Panc1 (cell line): ENCODE measurements at regions not wholly inside any gene's neighbourhood (a gene's known extent, or its start where the extent isn't known, plus 50 kb on each side); places are given as distances from the start of the nearest gene placed in this dataset.

ENCODE experiments used
- ATAC-seq: fragments of 200-7000 bp; cut with Tn5 transposase; 2 replicates; pipeline ENCODE4 v1.9.1; 2020; ENCODE audit warnings: mild to moderate bottlenecking, moderate library complexity
- BruUV-seq: library from RNA; stranded (reverse); fragments of 400-500 nt; replicated peaks from 2 replicates; lab custom pipeline; 2021; lab: Mats Ljungman, UMichigan
- CTCF ChIA-PET: fragments of 300-600 bp; sonication (Branson Sonifier 250); formaldehyde crosslinking; loops from one replicate; lab custom pipeline; 2022; ENCODE audit warnings: antibody characterized with exemption; lab: Charles Lee
- POLR2A ChIA-PET: fragments of 300-600 bp; sonication (Branson Sonifier 250); formaldehyde crosslinking; loops from one replicate; lab custom pipeline; 2022; ENCODE audit warnings: antibody characterized with exemption; lab: Charles Lee
- DNase-seq: peaks from one replicate; pipeline ENCODE4 v3.0.0-alpha.2; 2010; ENCODE audit warnings: low read depth, low spot score
- H3K27ac ChIP-seq: 2 replicates; pipeline ENCODE4 v1.5.1; 2011; ENCODE audit warnings: mild to moderate bottlenecking, low read length, inconsistent platforms
- H3K27me3 ChIP-seq: fragments of 200-500 bp; sonication (Bioruptor generic); 2 replicates; pipeline ENCODE4 v1.6.0; 2014; ENCODE audit warnings: low read length, inconsistent platforms; ENCODE audit not compliant: control insufficient read depth, insufficient read depth
- H3K36me3 ChIP-seq: fragments of 200-500 bp; sonication (Bioruptor generic); 2 replicates; pipeline ENCODE4 v1.5.1; 2014; ENCODE audit warnings: inconsistent platforms, mild to moderate bottlenecking, low read length, moderate library complexity; ENCODE audit not compliant: control insufficient read depth, insufficient read depth
- H3K4me1 ChIP-seq: 2 replicates; pipeline ENCODE4 v1.5.1; 2011; ENCODE audit warnings: inconsistent platforms, mild to moderate bottlenecking, low read length, moderate library complexity; ENCODE audit not compliant: control insufficient read depth, insufficient read depth
- H3K4me3 ChIP-seq, 2 experiments: 2 replicates each; pipeline ENCODE4 v1.5.1; 2011 to 2012; ENCODE audit warnings: low read depth in 2 of 2, low read length in 2 of 2, mild to moderate bottlenecking in 2 of 2, inconsistent platforms in 1 of 2, moderate library complexity in 1 of 2
- H3K9me3 ChIP-seq: fragments of 200-500 bp; sonication (Bioruptor generic); 2 replicates; pipeline ENCODE4 v1.5.1; 2014; ENCODE audit warnings: low read depth, mild to moderate bottlenecking, inconsistent platforms, low read length, moderate library complexity; ENCODE audit not compliant: control insufficient read depth, insufficient read depth
- CTCF ChIP-seq: fragments of 450-650 bp; IDR thresholded peaks from 2 replicates; pipeline ENCODE4 v1.5.1; 2017; ENCODE audit warnings: mild to moderate bottlenecking
- POLR2AphosphoS5 ChIP-seq: IDR thresholded peaks from 2 replicates; pipeline ENCODE4 v1.6.1; 2012; ENCODE audit warnings: mild to moderate bottlenecking, low read depth, low read length, moderate library complexity
- REST ChIP-seq, 2 experiments: IDR thresholded peaks; 2 replicates each; pipeline ENCODE4 v1.6.1; 2011 to 2012; ENCODE audit warnings: low read depth in 2 of 2, control low read depth in 1 of 2, low read length in 1 of 2, mild to moderate bottlenecking in 1 of 2, moderate library complexity in 1 of 2; ENCODE audit not compliant: insufficient read depth in 1 of 2
- SIN3A ChIP-seq: IDR thresholded peaks from 2 replicates; pipeline ENCODE4 v1.6.1; 2012; ENCODE audit warnings: low read depth, mild to moderate bottlenecking, low read length, moderate library complexity, borderline replicate concordance; ENCODE audit not compliant: insufficient read depth
- TCF7L2 ChIP-seq: IDR thresholded peaks from 2 replicates; pipeline ENCODE4 v1.6.1; 2011; ENCODE audit warnings: mild to moderate bottlenecking, low read depth, low read length, inconsistent platforms
- in situ Hi-C: cut with HindIII; loops from 2 replicates; pipeline ENCODE4 v1.10.0; 2016; ENCODE audit warnings: low sequenced_read_pairs, low pct_unique_long_range_greater_than_20kb
- intact Hi-C: fragments of 100-400 bp; cut with micrococcal nuclease; formaldehyde crosslinking; loops from one replicate; pipeline ENCODE4 v1.10.0; 2022; ENCODE audit not compliant: unreplicated experiment

- intact Hi-C loops (no loop called here), in situ Hi-C loops (no loop called here)
- DNase-seq (no peak), ATAC-seq (no peak)
- TF ChIP-seq REST (IDR thresholded peaks at IDR 0.05; ENCODE audit: insufficient read depth in 1 of 2, low read depth in 2 of 2, low read length in 1 of 2) (no peak), POLR2AphosphoS5 (no peak), SIN3A (no peak), CTCF (no peak), TCF7L2 (no peak)
- BruUV-seq = no TSS peak
- H3K27ac ChIP-seq = no peak overlapping the region
- no peak overlapping the region for H3K4me3 ChIP-seq
- H3K9me3 ChIP-seq = no peaks in the 10 kb centered on the region
- CTCF ChIA-PET = no interaction called here
- no peaks in the 10 kb centered on the region for H3K36me3 ChIP-seq
- POLR2A ChIA-PET = no interaction called here
- no peaks in the 10 kb centered on the region for H3K4me1 ChIP-seq
- H3K27me3 ChIP-seq = no peaks in the 10 kb centered on the region
Measured at GRCh38 chr11:70660059-70660888, 261.9 kb downstream of the CTTN start.

GRCh38 chr11:70660889-70661197 is 262.5 kb downstream of the CTTN start:
- no peak overlapping the region for H3K4me3 ChIP-seq
- ChIA-PET POLR2A (no interaction called here), CTCF (no interaction called here)
- no TSS peak for BruUV-seq
- H3K27me3 ChIP-seq = no peaks in the 10 kb centered on the region
- H3K27ac ChIP-seq = no peak overlapping the region
- H3K9me3 ChIP-seq = no peaks in the 10 kb centered on the region
- H3K4me1 ChIP-seq = no peaks in the 10 kb centered on the region
- H3K36me3 ChIP-seq = no peaks in the 10 kb centered on the region
- intact Hi-C loops = no loop called here
- TF ChIP-seq TCF7L2 (no peak), REST (IDR thresholded peaks at IDR 0.05; ENCODE audit: insufficient read depth in 1 of 2, low read depth in 2 of 2, low read length in 1 of 2) (no peak), POLR2AphosphoS5 (no peak), CTCF (no peak), SIN3A (no peak)
- ATAC-seq = no peak
- no peak for DNase-seq
- in situ Hi-C loops = no loop called here
